Pulmonary artery endothelial cell (primary cell): ENCODE measurements at regions not wholly inside any gene's neighbourhood (a gene's known extent, or its start where the extent isn't known, plus 50 kb on each side); places are given as distances from the start of the nearest gene placed in this dataset.

Experiments
- DNase-seq: peaks from one replicate; pipeline ENCODE4 v3.0.0-alpha.2; 2011; ENCODE audit warnings: low read depth, low spot score

DNA sequence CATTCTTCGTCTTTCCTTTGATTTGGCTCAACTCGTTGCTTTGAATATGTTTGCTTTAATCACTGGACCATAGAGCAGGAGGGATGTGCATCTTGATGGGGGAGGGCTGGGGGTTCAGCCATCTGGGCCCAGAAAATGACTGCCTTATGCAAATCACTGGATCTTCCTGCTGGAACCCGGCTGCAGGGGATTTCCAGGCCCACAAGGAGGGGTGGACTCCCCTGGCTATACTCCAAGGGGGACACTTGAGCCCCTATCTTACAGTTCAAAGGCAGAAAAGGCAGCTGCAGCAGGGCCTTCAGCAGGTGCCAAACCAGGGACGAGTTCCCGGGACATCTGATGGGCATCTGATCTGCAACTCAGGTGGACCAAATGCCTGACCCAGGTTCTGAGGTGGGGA, 122.5 kb downstream of the DICER1 start:
- DNase-seq: no peak

DNA sequence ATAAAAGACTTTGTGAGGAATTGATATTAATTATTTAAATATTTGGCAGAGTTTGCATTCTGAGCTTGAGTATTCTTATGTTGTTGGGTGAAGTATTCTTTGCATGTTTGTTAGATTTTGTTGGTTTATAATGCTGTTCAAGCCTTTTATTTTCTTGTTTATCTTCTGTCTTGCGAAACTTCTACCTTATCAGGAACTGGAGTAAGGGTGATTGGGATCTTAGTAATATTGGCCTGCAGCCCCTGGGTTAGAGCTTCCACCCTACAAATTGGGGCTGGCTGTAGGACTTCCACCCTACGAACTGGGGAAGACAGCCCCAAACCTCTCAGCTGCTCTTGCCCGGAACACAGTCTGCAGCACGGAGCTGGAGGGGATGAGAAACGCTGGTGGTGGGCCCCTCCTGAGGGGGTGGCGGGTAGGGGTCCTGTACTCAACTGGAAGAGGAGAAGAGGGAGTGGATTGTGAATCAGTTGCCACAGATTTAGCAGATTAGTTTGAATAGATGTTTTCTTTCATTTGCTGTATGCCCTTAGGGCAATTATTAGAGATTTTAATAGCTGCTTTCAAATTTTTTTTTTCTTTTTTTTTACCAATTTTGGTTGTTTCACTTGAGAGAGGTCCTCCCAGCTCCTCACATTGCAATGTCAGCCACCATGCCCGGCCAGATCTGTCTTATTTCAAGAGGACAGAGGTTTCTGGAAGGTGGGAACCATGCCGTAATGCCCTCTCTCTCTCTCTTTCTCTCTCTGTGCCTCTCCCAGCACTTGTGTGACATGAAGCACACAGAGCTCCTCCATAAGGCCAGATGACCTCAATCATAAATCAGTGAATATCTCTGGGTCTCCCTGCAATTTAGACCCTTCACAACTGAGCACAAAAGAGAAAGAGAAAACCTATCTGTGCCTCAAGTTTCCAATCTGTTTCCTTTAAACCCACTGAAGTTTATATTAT, 123.4 kb downstream of the DICER1 start:
- no peak for DNase-seq

- DNase-seq: no peak
Observed at GRCh38 chr14:95033031-95033430, 124.3 kb downstream of the DICER1 start.

- no peak for DNase-seq
Observed at GRCh38 chr14:95026851-95027463, 130.4 kb downstream of the DICER1 start.

GRCh38 chr14:95025941-95026340, 131.4 kb downstream of the DICER1 start:
- DNase-seq: no peak

- DNase-seq: no peak
Observed at GRCh38 chr14:95025218-95025617, 132.1 kb downstream of the DICER1 start.

DNA sequence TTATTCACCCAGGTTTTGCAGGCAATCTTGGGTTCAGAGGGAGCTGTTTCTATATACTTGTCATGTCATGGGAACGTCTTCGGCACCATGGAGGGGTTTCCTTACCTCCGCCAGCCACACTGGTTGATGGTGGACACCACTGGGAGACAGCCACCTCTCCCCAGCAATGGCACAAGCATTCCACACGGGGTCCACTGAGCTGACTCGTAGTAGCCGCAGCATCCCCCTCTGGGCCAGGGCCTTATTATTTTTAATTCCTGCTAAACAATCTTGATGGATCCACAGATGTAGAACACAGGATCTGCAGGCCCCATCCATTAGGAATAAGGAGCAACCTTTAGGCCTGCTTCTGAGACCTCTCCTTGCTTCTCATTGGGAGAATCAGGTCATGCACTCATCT, 132.9 kb downstream of the DICER1 start:
- DNase-seq: no peak

GRCh38 chr14:95023886-95024285, 133.4 kb downstream of the DICER1 start:
- no peak for DNase-seq

- no peak for DNase-seq
Observed at GRCh38 chr14:95023115-95023514, 134.2 kb downstream of the DICER1 start.

- no peak for DNase-seq
Observed at GRCh38 chr14:95021588-95021987, 135.7 kb downstream of the DICER1 start.

DNA sequence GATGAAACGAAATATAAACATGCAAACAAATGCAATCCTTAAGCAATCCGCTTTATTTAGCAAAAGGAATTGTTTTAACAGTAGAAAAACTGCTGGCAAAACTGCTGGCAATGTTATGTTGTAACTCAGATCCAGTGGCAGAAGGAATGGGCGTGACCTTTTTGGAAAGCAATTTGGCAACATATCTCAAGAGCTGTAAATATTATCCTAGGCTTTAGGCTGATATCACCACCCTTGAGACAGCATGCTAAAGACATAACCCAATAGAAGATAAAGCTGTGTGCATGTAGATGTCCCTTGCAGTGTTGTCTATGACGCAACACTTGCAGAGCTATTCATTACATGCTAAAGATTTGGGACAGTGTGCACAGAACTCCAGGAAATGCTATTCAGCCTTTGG, 138.5 kb downstream of the DICER1 start:
- no peak for DNase-seq

DNA sequence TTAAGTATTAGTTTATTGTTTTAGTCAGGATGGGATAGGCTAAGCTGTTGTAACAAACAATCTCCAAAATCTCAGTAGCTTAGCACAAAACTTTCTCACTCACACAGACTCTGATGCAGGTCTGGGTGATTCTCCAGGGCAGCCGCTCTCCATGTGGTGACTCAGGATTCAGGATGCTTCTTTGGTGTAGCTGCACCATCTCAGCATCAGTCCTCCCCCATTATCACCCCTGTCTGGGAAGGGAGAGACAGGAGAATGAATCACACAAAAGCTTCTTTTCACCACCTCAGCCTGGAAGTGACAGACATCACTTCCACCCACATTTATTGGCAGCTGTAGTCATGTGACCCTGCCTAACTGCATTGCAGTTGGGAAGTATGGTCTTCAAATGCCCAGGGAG, 142.3 kb downstream of the DICER1 start:
- DNase-seq: no peak

DNA sequence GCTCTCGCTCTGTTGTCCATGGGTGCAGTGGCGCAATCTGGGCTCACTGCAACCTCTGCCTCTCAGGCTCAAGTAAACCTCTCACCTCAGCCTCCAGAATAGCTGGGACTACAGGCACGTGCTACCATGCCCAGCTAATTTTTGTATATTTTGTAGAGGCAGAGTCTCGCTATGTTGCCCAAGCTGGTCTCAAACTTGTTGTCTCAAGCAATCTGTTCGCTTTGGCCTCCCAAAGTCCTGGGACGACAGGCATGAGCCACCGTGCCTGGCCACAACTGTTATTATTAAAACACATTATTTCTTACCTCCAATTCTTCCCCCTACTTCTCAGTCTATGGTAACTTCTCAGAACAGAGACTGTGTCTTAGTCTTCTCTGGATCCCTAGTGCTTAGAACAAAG, 143.3 kb downstream of the DICER1 start:
- no peak for DNase-seq

GRCh38 chr14:95011445-95012006, 145.8 kb downstream of the DICER1 start:
- no peak for DNase-seq

DNA sequence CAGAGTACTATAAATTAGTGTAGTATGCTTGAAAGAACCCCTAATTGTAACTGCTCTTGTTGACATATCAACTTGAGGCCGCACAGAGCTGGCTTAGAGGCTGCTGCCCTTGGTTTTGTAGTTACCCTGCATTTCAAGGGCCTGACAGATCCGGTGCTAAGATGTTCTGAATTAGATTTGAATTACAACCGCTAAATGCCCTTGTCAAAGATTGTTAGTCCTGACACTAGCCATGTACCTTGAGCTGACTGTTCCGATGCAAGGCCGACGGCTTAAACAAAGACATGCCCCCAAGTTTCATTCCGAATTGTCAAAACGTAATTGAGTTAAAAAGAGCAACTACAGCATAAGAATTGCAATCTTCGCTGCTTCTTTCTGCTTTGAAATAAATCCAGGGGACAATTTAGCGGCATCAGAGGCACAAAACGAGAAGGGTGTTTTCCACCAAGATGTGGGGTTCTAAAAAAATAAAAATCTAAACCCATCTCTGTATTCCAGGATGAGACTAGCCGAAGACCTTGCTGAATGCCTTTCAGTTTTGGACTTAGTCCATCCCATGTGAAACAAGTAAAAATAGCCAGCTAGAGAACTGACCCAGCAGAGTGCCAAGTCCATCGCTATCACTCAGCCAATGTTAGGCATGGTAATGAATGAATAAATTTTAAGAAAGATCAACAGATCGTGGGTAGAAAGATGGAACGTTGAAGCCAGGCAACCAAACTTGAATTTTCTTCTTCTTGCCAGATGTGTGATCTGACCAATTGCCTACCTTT, 148.7 kb downstream of the DICER1 start:
- no peak for DNase-seq

GRCh38 chr14:95007921-95008320, 149.4 kb downstream of the DICER1 start:
- DNase-seq: no peak

DNA sequence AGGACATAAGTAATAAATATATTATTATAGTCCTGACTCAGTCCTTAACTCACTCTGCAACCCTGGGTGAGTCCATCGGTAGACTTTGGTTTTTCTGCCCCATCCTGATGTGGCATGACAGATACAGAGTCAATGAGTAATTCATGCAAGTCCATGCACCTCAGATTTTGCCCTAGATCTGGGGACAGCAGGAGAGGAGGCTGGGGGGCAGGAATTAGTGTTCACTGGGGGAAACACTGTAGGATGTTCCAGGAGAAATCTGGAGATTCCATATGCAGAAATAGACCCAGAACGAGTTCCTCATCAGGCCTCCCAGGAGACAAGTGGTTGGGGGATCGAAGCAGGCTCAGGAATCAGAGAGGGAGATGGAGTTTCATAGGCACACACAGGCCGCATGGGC, 150.8 kb downstream of the DICER1 start:
- DNase-seq: no peak

DNA sequence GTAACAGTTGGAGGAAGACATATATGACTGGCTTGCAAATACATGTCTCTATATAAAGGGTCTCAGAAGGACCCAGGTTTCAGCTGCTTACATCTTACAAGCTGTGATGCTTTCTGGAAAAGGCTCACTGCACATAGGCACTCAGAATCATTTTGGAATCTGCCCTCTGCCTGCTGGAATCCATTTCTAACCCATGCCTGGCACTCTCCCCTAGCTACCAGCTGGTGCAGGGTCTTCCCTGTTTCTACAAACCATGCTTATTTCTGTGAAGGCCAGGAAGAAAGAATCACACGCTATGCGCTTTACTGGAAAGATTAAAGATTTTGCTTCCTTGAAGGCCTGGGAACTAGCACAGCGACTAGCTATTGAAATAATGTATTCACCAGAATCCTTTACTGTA, 151.3 kb downstream of the DICER1 start:
- DNase-seq: no peak

GRCh38 chr14:95003099-95003960, 154.0 kb downstream of the DICER1 start:
- DNase-seq: no peak

- no peak for DNase-seq
Observed at GRCh38 chr14:94998685-94999084, 158.6 kb downstream of the DICER1 start.

GRCh38 chr14:94998110-94998509, 159.2 kb downstream of the DICER1 start:
- DNase-seq: no peak
